Caco-2 (cell line): ENCODE measurements at regions not wholly inside any gene's neighbourhood (a gene's known extent, or its start where the extent isn't known, plus 50 kb on each side); places are given as distances from the start of the nearest gene placed in this dataset.

Experiments
- BruUV-seq: library from RNA; stranded (reverse); fragments of 400-500 nt; replicated peaks from 2 replicates; lab custom pipeline; 2021; lab: Mats Ljungman, UMichigan
- CTCF ChIA-PET: fragments of 300-600 bp; sonication (Branson Sonifier 250); formaldehyde crosslinking; loops from one replicate; lab custom pipeline; 2022; ENCODE audit warnings: antibody characterized with exemption; lab: Charles Lee
- POLR2A ChIA-PET: fragments of 300-600 bp; sonication (Branson Sonifier 250); formaldehyde crosslinking; loops from one replicate; lab custom pipeline; 2022; ENCODE audit warnings: antibody characterized with exemption; lab: Charles Lee
- DNase-seq, 2 experiments: peaks; one replicate each; pipeline versions ENCODE4 v3.0.0 to v3.0.0-alpha.2; 2020 to 2022
- H3K27me3 ChIP-seq: replicated peaks from 2 replicates; pipeline ENCODE4 v1.6.0; 2011; ENCODE audit warnings: low read length; ENCODE audit not compliant: control insufficient read depth, insufficient read depth
- H3K36me3 ChIP-seq: 2 replicates; pipeline ENCODE4 v1.5.1; 2011; ENCODE audit warnings: low read length; ENCODE audit not compliant: control insufficient read depth, insufficient read depth
- H3K4me1 ChIP-seq: fragments of 250-450 bp; sonication (Bioruptor Pico); 2 replicates; pipeline ENCODE4 v1.5.1; 2020; ENCODE audit warnings: mild to moderate bottlenecking
- H3K4me3 ChIP-seq: 2 replicates; pipeline ENCODE4 v1.5.1; 2011; ENCODE audit warnings: low read depth, mild to moderate bottlenecking, control low read depth, low read length
- H3K9me3 ChIP-seq: fragments of 250-450 bp; sonication (Bioruptor Pico); 2 replicates; pipeline ENCODE4 v1.5.1; 2020; ENCODE audit warnings: mild to moderate bottlenecking, moderate library complexity
- H3K27ac Mint-ChIP-seq: one replicate; pipeline ENCODE4 v1.8.0; 2022; ENCODE audit warnings: mixed read lengths; ENCODE audit not compliant: unreplicated experiment
- H3K27me3 Mint-ChIP-seq: one replicate; pipeline ENCODE4 v1.8.0; 2022; ENCODE audit warnings: mixed read lengths; ENCODE audit not compliant: insufficient read depth, unreplicated experiment
- H3K36me3 Mint-ChIP-seq: one replicate; pipeline ENCODE4 v1.8.0; 2022; ENCODE audit warnings: mild to moderate bottlenecking, mixed read lengths; ENCODE audit not compliant: insufficient read depth, unreplicated experiment
- H3K4me1 Mint-ChIP-seq: one replicate; pipeline ENCODE4 v1.8.0; 2022; ENCODE audit warnings: low read depth, mixed read lengths; ENCODE audit not compliant: unreplicated experiment
- H3K4me3 Mint-ChIP-seq: one replicate; pipeline ENCODE4 v1.8.0; 2022; ENCODE audit warnings: mild to moderate bottlenecking, moderate library complexity, mixed read lengths; ENCODE audit not compliant: unreplicated experiment
- H3K9me3 Mint-ChIP-seq: one replicate; pipeline ENCODE4 v1.8.0; 2022; ENCODE audit warnings: mixed read lengths; ENCODE audit not compliant: unreplicated experiment
- intact Hi-C: fragments of 100-400 bp; cut with micrococcal nuclease; formaldehyde crosslinking; loops from one replicate; pipeline ENCODE4 v1.10.0; 2022; ENCODE audit not compliant: unreplicated experiment
- TF ChIP-seq, protein P1 (sequence below), 2 experiments: fragments of 200-600 bp in 1 of 2; IDR thresholded peaks; 1 replicate in 1 of 2; 2 replicates in 1 of 2; pipeline versions ENCODE4 v1.5.1 to v1.8.0; 2011 to 2022; ENCODE audit warnings: antibody characterized with exemption in 1 of 2, control low read depth in 1 of 2, inconsistent platforms in 1 of 2, low read depth in 1 of 2, low read length in 1 of 2, mild to moderate bottlenecking in 1 of 2, moderate library complexity in 1 of 2; ENCODE audit not compliant: insufficient read depth in 1 of 2, severe bottlenecking in 1 of 2, unreplicated experiment in 1 of 2

DNA sequence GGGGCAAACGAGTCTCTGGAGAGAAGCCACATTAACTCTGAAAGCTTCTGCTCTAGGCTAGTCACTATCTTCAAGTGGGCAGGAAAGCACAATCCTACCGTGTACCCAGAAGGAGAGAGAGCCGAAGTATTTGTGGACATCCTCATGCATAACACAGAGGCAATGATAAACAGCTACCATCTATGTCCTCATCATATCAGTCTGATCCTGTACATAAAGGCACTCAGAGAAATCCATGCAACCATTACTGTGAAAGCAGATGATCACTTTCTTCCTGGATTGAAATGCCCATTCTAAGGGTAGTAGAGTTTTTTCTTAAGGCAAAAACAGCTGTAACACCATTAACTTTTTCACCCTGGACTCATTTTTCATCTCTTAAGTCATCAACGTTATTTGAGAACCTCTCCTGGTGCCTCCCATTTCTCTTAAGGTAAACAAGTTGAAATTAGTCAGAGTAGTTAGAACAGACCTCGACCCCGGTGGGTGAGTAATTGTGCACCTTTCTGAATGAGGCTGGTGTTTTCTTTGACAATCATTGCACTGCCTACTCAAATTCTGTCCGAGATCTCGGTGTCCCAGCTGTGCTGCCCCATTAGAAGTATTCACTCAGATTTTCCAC, 327.4 kb downstream of the SHQ1 start:
- Histone ChIP-seq H3K4me1 (peaks cover 26% of the 10 kb centered on the region; the same call in 1 of the 2 replicates), H3K36me3 (no peaks in the 10 kb centered on the region), H3K4me3 (no peak overlapping the region), H3K9me3 (no peaks in the 10 kb centered on the region), H3K27me3 (no peaks in the 10 kb centered on the region)
- Mint-ChIP-seq H3K9me3 (no peaks in the 10 kb centered on the region), H3K4me3 (no peak overlapping the region), H3K27me3 (no peaks in the 10 kb centered on the region), H3K36me3 (no peaks in the 10 kb centered on the region), H3K27ac (no peak overlapping the region), H3K4me1 (peaks cover 7% of the 10 kb centered on the region)
- no peak for DNase-seq
- TF ChIP-seq, protein P1, sequence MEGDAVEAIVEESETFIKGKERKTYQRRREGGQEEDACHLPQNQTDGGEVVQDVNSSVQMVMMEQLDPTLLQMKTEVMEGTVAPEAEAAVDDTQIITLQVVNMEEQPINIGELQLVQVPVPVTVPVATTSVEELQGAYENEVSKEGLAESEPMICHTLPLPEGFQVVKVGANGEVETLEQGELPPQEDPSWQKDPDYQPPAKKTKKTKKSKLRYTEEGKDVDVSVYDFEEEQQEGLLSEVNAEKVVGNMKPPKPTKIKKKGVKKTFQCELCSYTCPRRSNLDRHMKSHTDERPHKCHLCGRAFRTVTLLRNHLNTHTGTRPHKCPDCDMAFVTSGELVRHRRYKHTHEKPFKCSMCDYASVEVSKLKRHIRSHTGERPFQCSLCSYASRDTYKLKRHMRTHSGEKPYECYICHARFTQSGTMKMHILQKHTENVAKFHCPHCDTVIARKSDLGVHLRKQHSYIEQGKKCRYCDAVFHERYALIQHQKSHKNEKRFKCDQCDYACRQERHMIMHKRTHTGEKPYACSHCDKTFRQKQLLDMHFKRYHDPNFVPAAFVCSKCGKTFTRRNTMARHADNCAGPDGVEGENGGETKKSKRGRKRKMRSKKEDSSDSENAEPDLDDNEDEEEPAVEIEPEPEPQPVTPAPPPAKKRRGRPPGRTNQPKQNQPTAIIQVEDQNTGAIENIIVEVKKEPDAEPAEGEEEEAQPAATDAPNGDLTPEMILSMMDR (IDR thresholded peaks at IDR 0.05; ENCODE audit: insufficient read depth in 1 of 2, low read depth in 1 of 2, low read length in 1 of 2, severe bottlenecking in 1 of 2, unreplicated experiment in 1 of 2) = no peak
- intact Hi-C loops = no loop called here
- CTCF ChIA-PET = no interaction called here
- POLR2A ChIA-PET = no interaction called here
- no TSS peak for BruUV-seq

DNA sequence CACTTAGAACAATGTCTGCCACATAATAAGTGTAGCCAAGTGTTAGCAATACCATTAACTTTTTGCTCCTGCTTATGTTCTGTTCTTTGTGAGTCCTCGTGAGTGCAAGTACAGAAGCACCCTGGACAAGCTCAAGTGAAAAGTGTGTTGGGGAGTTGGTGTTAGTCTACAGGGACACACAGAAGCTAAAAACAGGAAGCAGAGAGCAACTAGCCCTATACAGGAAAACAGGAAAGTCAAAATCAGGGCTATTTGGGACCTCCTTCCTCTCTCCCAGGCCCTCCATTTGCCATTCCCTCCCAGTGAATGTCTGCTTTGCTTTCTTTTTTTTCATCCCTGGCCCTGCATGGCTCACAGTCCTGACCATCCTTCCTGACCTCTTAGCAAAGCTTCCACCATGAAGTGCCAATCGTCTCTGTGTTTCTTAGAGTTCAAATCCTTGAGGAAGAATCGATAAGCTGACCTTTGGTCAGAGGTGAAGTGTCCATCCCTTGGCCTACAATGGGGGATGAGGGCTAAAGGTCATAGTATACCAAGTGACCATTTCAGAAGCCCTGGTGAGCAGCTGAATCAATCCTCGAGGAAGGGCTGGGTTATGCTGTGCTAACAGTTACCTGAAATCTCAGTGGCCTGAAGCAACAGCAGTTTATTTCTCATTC, 328.2 kb downstream of the SHQ1 start:
- Histone ChIP-seq H3K27me3 (no peaks in the 10 kb centered on the region), H3K4me1 (peaks cover 26% of the 10 kb centered on the region; the same call in 1 of the 2 replicates), H3K9me3 (no peaks in the 10 kb centered on the region), H3K36me3 (no peaks in the 10 kb centered on the region), H3K4me3 (no peak overlapping the region)
- intact Hi-C loops = no loop called here
- Mint-ChIP-seq H3K4me3 (no peak overlapping the region), H3K4me1 (peaks cover 7% of the 10 kb centered on the region), H3K9me3 (no peaks in the 10 kb centered on the region), H3K36me3 (no peaks in the 10 kb centered on the region), H3K27me3 (no peaks in the 10 kb centered on the region), H3K27ac (no peak overlapping the region)
- ChIA-PET CTCF (no interaction called here), POLR2A (no interaction called here)
- TF ChIP-seq, protein P1 (IDR thresholded peaks at IDR 0.05; ENCODE audit: insufficient read depth in 1 of 2, low read depth in 1 of 2, low read length in 1 of 2, severe bottlenecking in 1 of 2, unreplicated experiment in 1 of 2) = no peak
- no TSS peak for BruUV-seq
- DNase-seq = no peak

DNA sequence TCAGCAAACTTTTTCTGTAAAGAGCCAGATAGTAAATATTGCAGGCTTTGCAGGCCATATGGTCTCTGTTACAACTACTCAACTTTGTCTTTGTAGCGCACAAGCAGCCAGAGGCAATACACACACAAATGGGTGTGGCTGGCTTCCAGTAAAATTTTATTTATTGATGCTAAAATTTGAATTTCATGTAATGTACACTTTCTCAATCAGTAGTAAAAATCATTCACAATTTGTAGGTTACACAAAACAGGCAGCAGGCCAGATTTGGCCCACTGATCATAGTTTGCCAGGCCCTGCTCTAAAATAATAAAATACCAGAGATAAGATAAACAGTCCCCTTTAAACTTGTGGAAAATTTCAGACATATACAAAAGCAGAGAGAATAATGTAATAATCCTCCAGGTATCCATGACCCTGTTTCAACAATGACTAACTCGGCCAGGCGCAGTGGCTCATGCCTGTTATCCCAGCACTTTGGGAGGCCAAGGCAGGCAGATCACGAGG, 330.3 kb downstream of the SHQ1 start:
- Mint-ChIP-seq H3K36me3 (no peaks in the 10 kb centered on the region), H3K4me3 (no peak overlapping the region), H3K27me3 (no peaks in the 10 kb centered on the region), H3K9me3 (no peaks in the 10 kb centered on the region), H3K4me1 (peaks cover 7% of the 10 kb centered on the region), H3K27ac (no peak overlapping the region)
- intact Hi-C loops = no loop called here
- peak; percentile 17 to 42 for DNase-seq
- TF ChIP-seq, protein P1 (IDR thresholded peaks at IDR 0.05; ENCODE audit: insufficient read depth in 1 of 2, low read depth in 1 of 2, low read length in 1 of 2, severe bottlenecking in 1 of 2, unreplicated experiment in 1 of 2) = no peak
- ChIA-PET CTCF (no interaction called here), POLR2A (no interaction called here)
- peaks cover 26% of the 10 kb centered on the region; the same call in 1 of the 2 replicates for H3K4me1 ChIP-seq
- H3K9me3 ChIP-seq = no peaks in the 10 kb centered on the region
- H3K36me3 ChIP-seq = no peaks in the 10 kb centered on the region
- no TSS peak for BruUV-seq
- H3K27me3 ChIP-seq = no peaks in the 10 kb centered on the region
- no peak overlapping the region for H3K4me3 ChIP-seq
